ENCODE measurements at regions not wholly inside any gene's neighbourhood (a gene's known extent, or its start where the extent isn't known, plus 50 kb on each side); places are given as distances from the start of the nearest gene placed in this dataset.

DNA sequence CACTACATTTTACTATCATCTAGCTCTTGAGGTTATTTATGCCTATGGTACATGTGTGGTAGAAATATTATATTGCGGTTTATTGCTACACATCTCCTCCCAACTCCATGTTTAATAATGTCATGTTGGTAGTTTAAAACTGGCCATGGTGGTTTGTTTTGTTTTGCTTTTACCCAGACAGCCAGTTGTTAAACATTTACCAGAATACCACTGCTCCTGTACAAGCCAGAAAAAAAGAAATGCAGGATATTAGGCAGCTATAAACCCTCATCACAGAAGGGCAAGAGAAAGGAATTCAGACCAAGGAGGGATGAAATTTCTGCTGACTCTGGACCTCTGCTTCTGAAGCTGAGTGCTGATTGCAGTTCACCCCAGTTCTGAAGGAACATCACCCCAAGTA, 451.8 kb upstream of the IL12A start:
- Histone ChIP-seq H3K9ac (ENCODE audit: low read depth in 1 of 3, low read length in 3 of 3) (no peak overlapping the region), H3K4me1 (ENCODE audit: control insufficient read depth in 3 of 3, insufficient read depth in 3 of 3, low read length in 3 of 3) (no peaks in the 10 kb centered on the region), H3K27ac (ENCODE audit: low read depth, low read length) (no peak overlapping the region), H3K4me3 (ENCODE audit: low read length in 3 of 3) (no peak overlapping the region), H3K27me3 (ENCODE audit: control insufficient read depth in 3 of 3, insufficient read depth in 3 of 3, low read length in 3 of 3) (no peaks in the 10 kb centered on the region), H3K36me3 (ENCODE audit: control insufficient read depth in 3 of 3, insufficient read depth in 3 of 3, low read length in 3 of 3) (no peaks in the 10 kb centered on the region), H3K9me3 (ENCODE audit: control insufficient read depth in 3 of 3, low read length in 3 of 3) (no peaks in the 10 kb centered on the region)

DNA sequence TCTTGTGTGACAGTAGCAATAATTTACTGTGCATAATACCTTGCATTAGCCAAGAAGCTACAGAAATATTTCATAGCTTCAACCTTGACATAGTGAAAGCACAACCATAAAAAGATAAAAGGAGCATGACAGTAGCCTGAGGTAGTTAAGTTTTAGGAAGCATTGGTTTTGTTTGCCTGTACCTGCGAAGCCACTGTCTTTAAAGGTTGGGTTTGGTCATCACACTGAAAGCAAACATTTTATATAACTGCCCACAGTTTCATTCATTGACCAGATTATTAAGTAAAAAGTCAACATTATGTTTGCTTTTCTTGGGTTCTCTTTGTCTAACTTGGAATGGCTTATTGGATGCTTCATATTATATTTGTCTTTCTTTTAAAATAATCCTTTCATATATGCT, 450.1 kb upstream of the IL12A start:
- no peaks in the 10 kb centered on the region for H3K36me3 ChIP-seq (ENCODE audit: control insufficient read depth in 3 of 3, insufficient read depth in 3 of 3, low read length in 3 of 3)
- no peak overlapping the region for H3K9ac ChIP-seq (ENCODE audit: low read depth in 1 of 3, low read length in 3 of 3)
- no peaks in the 10 kb centered on the region for H3K4me1 ChIP-seq (ENCODE audit: control insufficient read depth in 3 of 3, insufficient read depth in 3 of 3, low read length in 3 of 3)
- no peak overlapping the region for H3K4me3 ChIP-seq (ENCODE audit: low read length in 3 of 3)
- no peak overlapping the region for H3K27ac ChIP-seq (ENCODE audit: low read depth, low read length)
- no peaks in the 10 kb centered on the region for H3K9me3 ChIP-seq (ENCODE audit: control insufficient read depth in 3 of 3, low read length in 3 of 3)
- no peaks in the 10 kb centered on the region for H3K27me3 ChIP-seq (ENCODE audit: control insufficient read depth in 3 of 3, insufficient read depth in 3 of 3, low read length in 3 of 3)

DNA sequence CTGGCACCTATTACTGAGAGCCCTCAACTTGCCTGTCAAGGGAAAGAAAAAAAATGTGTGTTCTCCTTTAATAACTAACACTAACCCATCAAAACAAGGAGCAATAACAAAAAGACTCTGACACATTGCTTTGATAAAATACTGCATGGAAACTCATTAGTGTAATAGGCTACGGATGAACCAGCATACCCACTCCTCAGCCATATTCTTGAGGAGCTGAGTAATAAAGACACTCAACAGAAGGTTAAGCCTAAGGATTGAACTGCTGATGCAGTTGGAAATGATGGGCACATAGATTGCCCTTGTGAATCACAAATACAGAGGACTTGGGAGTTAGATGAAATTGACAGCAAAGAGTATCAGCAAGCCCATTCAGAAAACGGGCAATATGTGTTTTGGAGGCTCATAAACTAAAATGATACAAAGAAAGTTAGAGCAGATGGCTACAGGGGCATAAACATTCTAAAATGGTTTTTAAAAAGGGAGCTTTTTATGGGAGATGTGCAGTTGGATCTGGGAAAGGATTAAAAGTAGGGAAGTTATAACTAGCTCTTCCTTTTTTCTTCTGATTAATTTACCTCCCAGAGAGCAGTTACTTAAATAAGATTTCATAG, 447.6 kb upstream of the IL12A start:
- Histone ChIP-seq H3K4me1 (ENCODE audit: control insufficient read depth in 3 of 3, insufficient read depth in 3 of 3, low read length in 3 of 3) (no peaks in the 10 kb centered on the region), H3K27ac (ENCODE audit: low read depth, low read length) (no peak overlapping the region), H3K9ac (ENCODE audit: low read depth in 1 of 3, low read length in 3 of 3) (no peak overlapping the region), H3K27me3 (ENCODE audit: control insufficient read depth in 3 of 3, insufficient read depth in 3 of 3, low read length in 3 of 3) (no peaks in the 10 kb centered on the region), H3K36me3 (ENCODE audit: control insufficient read depth in 3 of 3, insufficient read depth in 3 of 3, low read length in 3 of 3) (no peaks in the 10 kb centered on the region), H3K4me3 (ENCODE audit: low read length in 3 of 3) (no peak overlapping the region), H3K9me3 (ENCODE audit: control insufficient read depth in 3 of 3, low read length in 3 of 3) (no peaks in the 10 kb centered on the region)

DNA sequence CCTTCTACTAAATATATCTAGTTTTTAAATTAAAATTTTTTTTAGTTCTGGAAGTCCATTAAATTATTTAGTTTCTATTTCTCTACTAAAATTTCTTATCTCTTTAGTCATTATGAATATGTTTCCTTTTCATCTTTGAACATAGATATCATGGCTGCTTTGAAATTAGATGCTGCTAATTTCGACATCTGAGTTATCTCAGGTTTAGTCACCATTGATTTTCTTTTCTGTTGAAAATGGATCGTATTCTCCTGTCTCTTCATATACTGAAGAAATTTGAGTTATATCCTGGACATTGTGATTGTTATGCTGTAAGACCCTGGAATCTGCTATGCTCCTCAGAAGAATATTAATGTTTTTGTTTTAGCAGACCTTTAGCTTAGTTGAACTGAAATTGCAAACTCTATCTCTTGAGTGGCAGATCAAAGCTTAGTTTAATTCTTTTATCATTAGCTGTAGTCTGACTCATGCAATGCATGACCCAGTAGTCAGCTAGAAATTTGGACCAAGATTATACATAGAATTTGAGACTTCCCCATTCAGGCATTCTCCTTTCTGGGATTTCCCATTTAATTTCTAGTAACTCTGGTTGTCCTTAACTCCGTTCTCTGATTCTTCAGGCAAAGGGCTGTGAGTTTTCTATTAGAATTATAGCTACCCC, 439.8 kb upstream of the IL12A start:
- no peaks in the 10 kb centered on the region for H3K36me3 ChIP-seq (ENCODE audit: control insufficient read depth in 3 of 3, insufficient read depth in 3 of 3, low read length in 3 of 3)
- no peaks in the 10 kb centered on the region for H3K4me1 ChIP-seq (ENCODE audit: control insufficient read depth in 3 of 3, insufficient read depth in 3 of 3, low read length in 3 of 3)
- no peaks in the 10 kb centered on the region for H3K9me3 ChIP-seq (ENCODE audit: control insufficient read depth in 3 of 3, low read length in 3 of 3)
- H3K9ac ChIP-seq (ENCODE audit: low read depth in 1 of 3, low read length in 3 of 3), result no peak overlapping the region
- no peaks in the 10 kb centered on the region for H3K27me3 ChIP-seq (ENCODE audit: control insufficient read depth in 3 of 3, insufficient read depth in 3 of 3, low read length in 3 of 3)
- H3K4me3 ChIP-seq (ENCODE audit: low read length in 3 of 3), result no peak overlapping the region
- no peak overlapping the region for H3K27ac ChIP-seq (ENCODE audit: low read depth, low read length)

DNA sequence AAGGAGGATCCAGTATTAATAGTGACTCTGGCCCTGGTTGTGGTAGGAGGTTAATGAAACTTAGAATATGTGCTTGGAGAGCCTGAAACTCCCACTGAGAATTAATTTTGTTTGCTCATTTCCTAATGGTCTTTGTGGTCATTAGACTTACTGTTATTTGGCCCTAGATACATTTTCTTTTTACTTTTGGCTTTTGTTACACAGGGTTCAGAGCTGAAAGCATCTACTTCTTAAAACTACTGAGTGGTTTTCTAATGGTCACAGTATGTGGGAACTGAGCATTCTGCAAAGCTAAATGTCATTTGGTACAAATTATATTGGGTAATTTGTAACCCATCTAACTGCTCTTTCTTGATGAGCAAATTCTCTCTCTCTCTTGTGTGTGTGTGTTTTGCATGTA, 433.4 kb upstream of the IL12A start:
- H3K9me3 ChIP-seq (ENCODE audit: control insufficient read depth in 3 of 3, low read length in 3 of 3), result no peaks in the 10 kb centered on the region
- no peak overlapping the region for H3K4me3 ChIP-seq (ENCODE audit: low read length in 3 of 3)
- no peaks in the 10 kb centered on the region for H3K36me3 ChIP-seq (ENCODE audit: control insufficient read depth in 3 of 3, insufficient read depth in 3 of 3, low read length in 3 of 3)
- no peak overlapping the region for H3K27ac ChIP-seq (ENCODE audit: low read depth, low read length)
- H3K9ac ChIP-seq (ENCODE audit: low read depth in 1 of 3, low read length in 3 of 3), result no peak overlapping the region
- H3K27me3 ChIP-seq (ENCODE audit: control insufficient read depth in 3 of 3, insufficient read depth in 3 of 3, low read length in 3 of 3), result no peaks in the 10 kb centered on the region
- no peaks in the 10 kb centered on the region for H3K4me1 ChIP-seq (ENCODE audit: control insufficient read depth in 3 of 3, insufficient read depth in 3 of 3, low read length in 3 of 3)

DNA sequence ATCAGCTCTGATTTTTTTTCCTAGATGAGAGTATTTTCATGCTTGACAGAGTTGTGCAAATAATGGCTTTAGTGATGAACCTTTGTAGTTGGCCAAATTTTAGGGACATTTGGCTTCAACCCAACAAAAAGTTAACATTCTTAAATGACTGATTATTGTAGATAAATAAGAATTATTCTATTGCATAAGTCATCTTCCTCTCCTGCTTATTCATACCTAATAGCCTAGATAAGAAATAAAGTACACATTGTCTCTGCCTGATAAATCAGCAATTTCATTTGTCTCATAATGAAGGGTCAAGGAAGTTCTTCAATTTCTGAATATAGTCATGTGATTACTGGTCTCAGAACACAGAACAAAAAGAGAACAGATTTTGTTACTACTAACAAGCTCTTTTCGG, 428.9 kb upstream of the IL12A start:
- no peaks in the 10 kb centered on the region for H3K27me3 ChIP-seq (ENCODE audit: control insufficient read depth in 3 of 3, insufficient read depth in 3 of 3, low read length in 3 of 3)
- H3K27ac ChIP-seq (ENCODE audit: low read depth, low read length), result no peak overlapping the region
- H3K4me1 ChIP-seq (ENCODE audit: control insufficient read depth in 3 of 3, insufficient read depth in 3 of 3, low read length in 3 of 3), result no peaks in the 10 kb centered on the region
- H3K36me3 ChIP-seq (ENCODE audit: control insufficient read depth in 3 of 3, insufficient read depth in 3 of 3, low read length in 3 of 3), result no peaks in the 10 kb centered on the region
- H3K4me3 ChIP-seq (ENCODE audit: low read length in 3 of 3), result no peak overlapping the region
- no peaks in the 10 kb centered on the region for H3K9me3 ChIP-seq (ENCODE audit: control insufficient read depth in 3 of 3, low read length in 3 of 3)
- H3K9ac ChIP-seq (ENCODE audit: low read depth in 1 of 3, low read length in 3 of 3), result no peak overlapping the region

DNA sequence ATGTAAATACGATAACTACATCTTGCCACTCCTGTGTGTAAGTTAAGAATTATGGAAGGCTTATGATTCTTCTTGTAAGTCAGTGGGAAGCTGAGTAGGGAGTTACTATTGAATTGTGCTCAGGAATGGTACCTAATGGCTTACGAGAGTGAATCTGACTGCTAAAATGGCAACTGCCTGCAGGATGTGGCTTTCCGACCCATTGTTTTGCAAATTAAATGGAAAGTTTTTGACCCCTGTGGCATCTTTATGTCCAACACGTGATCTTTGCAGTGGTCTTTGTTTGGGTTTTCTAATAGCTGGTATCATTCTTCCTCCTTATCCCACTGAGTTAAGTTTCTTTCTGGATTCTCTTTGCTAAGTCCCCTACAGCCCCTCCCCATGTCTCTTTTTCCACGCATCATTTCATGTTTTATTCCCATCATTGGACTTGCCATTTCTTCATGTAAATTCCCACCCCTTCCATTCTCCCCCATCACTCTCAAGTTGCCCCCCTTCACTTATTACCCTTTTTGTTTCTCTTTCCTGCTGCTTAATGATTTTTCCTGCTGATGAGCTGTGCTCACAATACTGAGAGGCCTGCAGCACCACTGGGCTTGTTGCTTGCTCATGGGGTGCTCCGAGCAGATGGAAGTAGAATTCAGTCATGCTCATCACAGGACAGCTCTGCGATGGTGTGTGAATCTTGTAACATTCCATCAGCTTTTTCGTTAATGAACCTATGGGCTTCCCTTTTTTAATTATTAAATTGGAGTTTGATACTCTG, 428.2 kb upstream of the IL12A start:
- Histone ChIP-seq H3K9ac (ENCODE audit: low read depth in 1 of 3, low read length in 3 of 3) (no peak overlapping the region), H3K36me3 (ENCODE audit: control insufficient read depth in 3 of 3, insufficient read depth in 3 of 3, low read length in 3 of 3) (no peaks in the 10 kb centered on the region), H3K27ac (ENCODE audit: low read depth, low read length) (no peak overlapping the region), H3K4me3 (ENCODE audit: low read length in 3 of 3) (no peak overlapping the region), H3K9me3 (ENCODE audit: control insufficient read depth in 3 of 3, low read length in 3 of 3) (no peaks in the 10 kb centered on the region), H3K27me3 (ENCODE audit: control insufficient read depth in 3 of 3, insufficient read depth in 3 of 3, low read length in 3 of 3) (no peaks in the 10 kb centered on the region), H3K4me1 (ENCODE audit: control insufficient read depth in 3 of 3, insufficient read depth in 3 of 3, low read length in 3 of 3) (no peaks in the 10 kb centered on the region)

DNA sequence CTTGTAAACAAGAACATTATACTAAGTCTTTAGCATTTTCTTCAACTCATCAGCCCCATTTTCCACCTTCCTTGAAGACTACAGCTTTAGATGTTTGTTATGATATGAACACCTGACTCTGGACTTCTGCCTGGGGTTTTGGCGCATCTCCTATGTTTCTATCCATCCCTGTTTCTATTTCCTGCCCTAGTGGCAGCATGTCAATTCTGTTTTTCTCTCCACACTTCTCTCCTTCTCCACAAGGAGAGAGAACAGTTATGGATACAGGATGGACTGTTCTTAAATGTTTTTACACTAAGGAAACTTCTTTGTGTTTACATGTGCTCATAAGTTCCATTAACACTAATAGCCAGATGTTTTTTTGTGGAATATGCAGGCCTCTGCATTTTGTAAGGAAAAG, 423.3 kb upstream of the IL12A start:
- Histone ChIP-seq H3K9me3 (ENCODE audit: control insufficient read depth in 3 of 3, low read length in 3 of 3) (no peaks in the 10 kb centered on the region), H3K4me3 (ENCODE audit: low read length in 3 of 3) (no peak overlapping the region), H3K36me3 (ENCODE audit: control insufficient read depth in 3 of 3, insufficient read depth in 3 of 3, low read length in 3 of 3) (no peaks in the 10 kb centered on the region), H3K9ac (ENCODE audit: low read depth in 1 of 3, low read length in 3 of 3) (no peak overlapping the region), H3K4me1 (ENCODE audit: control insufficient read depth in 3 of 3, insufficient read depth in 3 of 3, low read length in 3 of 3) (no peaks in the 10 kb centered on the region), H3K27me3 (ENCODE audit: control insufficient read depth in 3 of 3, insufficient read depth in 3 of 3, low read length in 3 of 3) (no peaks in the 10 kb centered on the region), H3K27ac (ENCODE audit: low read depth, low read length) (no peak overlapping the region)

DNA sequence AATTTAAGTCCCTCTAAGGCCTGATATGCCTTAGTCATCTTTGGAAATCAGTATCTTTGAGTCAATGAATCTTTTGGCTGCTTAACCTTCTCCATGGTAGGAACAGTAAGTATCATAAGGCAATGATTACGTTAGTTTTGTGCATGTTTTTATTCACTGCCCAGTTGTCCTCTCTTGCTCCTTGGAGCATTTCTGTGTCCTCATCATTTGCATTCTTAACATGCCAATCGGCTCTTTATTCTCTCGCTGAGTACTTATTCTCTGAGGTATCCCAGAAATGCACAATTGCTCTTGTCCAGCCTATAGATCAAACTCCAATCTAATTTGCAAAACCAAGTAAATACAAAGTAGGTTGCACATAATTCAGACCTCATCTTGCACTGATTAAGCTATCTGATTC, 405.0 kb upstream of the IL12A start:
- H3K36me3 ChIP-seq (ENCODE audit: control insufficient read depth in 3 of 3, insufficient read depth in 3 of 3, low read length in 3 of 3), result no peaks in the 10 kb centered on the region
- H3K4me1 ChIP-seq (ENCODE audit: control insufficient read depth in 3 of 3, insufficient read depth in 3 of 3, low read length in 3 of 3), result no peaks in the 10 kb centered on the region
- no peaks in the 10 kb centered on the region for H3K27me3 ChIP-seq (ENCODE audit: control insufficient read depth in 3 of 3, insufficient read depth in 3 of 3, low read length in 3 of 3)
- H3K27ac ChIP-seq (ENCODE audit: low read depth, low read length), result no peak overlapping the region
- H3K4me3 ChIP-seq (ENCODE audit: low read length in 3 of 3), result no peak overlapping the region
- H3K9ac ChIP-seq (ENCODE audit: low read depth in 1 of 3, low read length in 3 of 3), result no peak overlapping the region
- H3K9me3 ChIP-seq (ENCODE audit: control insufficient read depth in 3 of 3, low read length in 3 of 3), result no peaks in the 10 kb centered on the region

DNA sequence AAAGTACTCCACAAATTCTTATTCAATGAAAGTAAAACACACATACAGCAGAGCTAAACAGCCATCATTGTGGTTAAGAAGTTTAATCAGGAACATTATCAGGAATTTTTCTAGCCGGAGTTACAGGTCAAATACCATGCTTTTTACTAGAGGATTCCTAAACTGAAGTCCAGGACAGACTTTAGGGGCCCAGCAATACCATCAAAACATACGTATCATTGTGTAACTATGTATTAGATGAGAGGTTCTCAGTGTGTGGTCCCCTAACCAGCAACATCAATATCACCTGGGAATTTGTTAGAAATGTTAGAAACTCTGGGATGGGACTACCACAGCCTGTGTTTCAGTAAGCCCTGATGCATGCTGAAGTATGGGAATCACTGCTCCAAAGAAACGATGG, 404.2 kb upstream of the IL12A start:
- no peaks in the 10 kb centered on the region for H3K27me3 ChIP-seq (ENCODE audit: control insufficient read depth in 3 of 3, insufficient read depth in 3 of 3, low read length in 3 of 3)
- no peak overlapping the region for H3K9ac ChIP-seq (ENCODE audit: low read depth in 1 of 3, low read length in 3 of 3)
- H3K9me3 ChIP-seq (ENCODE audit: control insufficient read depth in 3 of 3, low read length in 3 of 3), result no peaks in the 10 kb centered on the region
- no peaks in the 10 kb centered on the region for H3K4me1 ChIP-seq (ENCODE audit: control insufficient read depth in 3 of 3, insufficient read depth in 3 of 3, low read length in 3 of 3)
- H3K4me3 ChIP-seq (ENCODE audit: low read length in 3 of 3), result no peak overlapping the region
- H3K27ac ChIP-seq (ENCODE audit: low read depth, low read length), result no peak overlapping the region
- H3K36me3 ChIP-seq (ENCODE audit: control insufficient read depth in 3 of 3, insufficient read depth in 3 of 3, low read length in 3 of 3), result no peaks in the 10 kb centered on the region
